ENCODE measurements at regions not wholly inside any gene's neighbourhood (a gene's known extent, or its start where the extent isn't known, plus 50 kb on each side); places are given as distances from the start of the nearest gene placed in this dataset.

DNA sequence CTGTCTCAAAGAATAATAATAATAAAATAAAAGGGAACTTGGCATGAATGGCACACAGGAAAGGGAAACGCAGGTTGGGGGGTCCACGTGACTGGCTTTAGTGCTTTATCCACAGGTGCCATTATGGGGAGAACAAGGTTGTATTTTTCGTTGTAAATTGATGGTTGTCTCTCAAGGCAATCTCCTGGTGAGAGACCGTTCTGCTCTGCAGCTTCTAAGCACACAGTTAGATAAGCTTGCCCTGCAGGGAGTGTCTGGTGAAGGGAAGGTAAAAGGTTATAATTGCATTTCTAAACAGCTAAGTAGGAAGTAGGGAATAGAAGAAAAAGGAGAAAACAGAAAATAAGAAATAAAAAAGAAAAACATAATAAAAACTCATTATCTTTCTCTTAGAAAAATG lies 69.1 kb upstream of the CPSF6 start:
- no peak overlapping the region for H2BK12ac ChIP-seq (ENCODE audit: low read depth, low read length)
- no peak for DNase-seq (ENCODE audit: low read depth in 1 of 2, low spot score in 2 of 2)
- H4K20me1 ChIP-seq (replicated peaks in 1 of 2; ENCODE audit: control insufficient read depth in 1 of 2, insufficient read depth in 2 of 2, low read length in 2 of 2), result no peaks in the 10 kb centered on the region
- WGBS, 2 experiments (ENCODE audit: extremely low coverage in 1 of 2, insufficient coverage in 1 of 2, insufficient read length in 1 of 2, insufficient replicate concordance in 2 of 2, low coverage in 1 of 2, low lambda C conversion rate in 2 of 2, missing lambda C conversion rate in 1 of 2), result 54% methylated on average over 4 of the region's 4 CpGs; no CpG with 5 or more reads in 1 of the 2 experiments
- H3K79me1 ChIP-seq (ENCODE audit: low read depth, low read length), result no peaks in the 10 kb centered on the region
- POLR2A ChIA-PET (ENCODE audit: partially characterized antibody), result interaction anchor here (1.6 kb wide), 1 partner anchor 14 kb away, joined by 4 read pairs; no protein-coding TSS in a partner anchor
- H3K9me3 ChIP-seq (ENCODE audit: insufficient read depth in 2 of 2, low read depth in 1 of 2, low read length in 1 of 2), result no peaks in the 10 kb centered on the region
- CTCF ChIA-PET (ENCODE audit: partially characterized antibody), result interaction anchor here (1.6 to 5.8 kb wide), 3 partner anchors 13 to 121 kb away, joined by 4 to 53 read pairs (median 4); no protein-coding TSS in a partner anchor
- H4K5ac ChIP-seq (ENCODE audit: insufficient read length, low read depth, low read length), result no peak overlapping the region
- H2AFZ ChIP-seq (ENCODE audit: low read length), result no peak overlapping the region
- H3K4ac ChIP-seq (replicated peaks; ENCODE audit: insufficient read length, low read depth, low read length), result no peak overlapping the region
- no peak overlapping the region for H3K4me2 ChIP-seq (ENCODE audit: insufficient read depth in 1 of 2, low read depth in 2 of 2, low read length in 2 of 2)
- no peak overlapping the region for H2BK15ac ChIP-seq (ENCODE audit: low read length)
- H3K18ac ChIP-seq (ENCODE audit: extremely low read depth, low read length), result no peak overlapping the region
- no peaks in the 10 kb centered on the region for H3K23me2 ChIP-seq (ENCODE audit: low read depth, low read length)
- no peak overlapping the region for H3K23ac ChIP-seq (ENCODE audit: insufficient read length)
- H3K9ac ChIP-seq (replicated peaks in 1 of 4; ENCODE audit: extremely low read depth in 1 of 4, low read depth in 3 of 4, low read length in 3 of 4), result no peak overlapping the region
- FAIRE-seq, result no peak
- no peak overlapping the region for H3K27ac ChIP-seq (ENCODE audit: low read depth, low read length)
- no peaks in the 10 kb centered on the region for H3K79me2 ChIP-seq (ENCODE audit: control insufficient read depth in 1 of 2, insufficient read depth in 2 of 2, low read length in 2 of 2)
- no peak overlapping the region for H2AK5ac ChIP-seq (ENCODE audit: low read depth, low read length)
- H3K36me3 ChIP-seq (ENCODE audit: control insufficient read depth in 2 of 4, insufficient read depth in 4 of 4, low read length in 3 of 4), result no peaks in the 10 kb centered on the region
- no peak overlapping the region for H2BK5ac ChIP-seq (ENCODE audit: low read depth, low read length)
- H3K4me3 ChIP-seq (ENCODE audit: extremely low read depth in 1 of 4, insufficient read depth in 2 of 4, low read depth in 3 of 4, low read length in 4 of 4), result no peak overlapping the region
- H3K4me1 ChIP-seq (replicated peaks in 1 of 4; ENCODE audit: control insufficient read depth in 3 of 4, insufficient read depth in 4 of 4, low read length in 3 of 4), result peaks cover 2 to 15% (median 10%) of the 10 kb centered on the region in 4 experiments
- H4K91ac ChIP-seq (replicated peaks; ENCODE audit: insufficient read length, low read length), result no peak overlapping the region
- H3K27me3 ChIP-seq (replicated peaks in 1 of 4; ENCODE audit: control insufficient read depth in 3 of 4, extremely low read depth in 1 of 4, insufficient read depth in 3 of 4, low read length in 3 of 4), result no peaks in the 10 kb centered on the region
- no peak overlapping the region for H4K8ac ChIP-seq (ENCODE audit: extremely low read depth, insufficient read depth, low read length)
- H3K56ac ChIP-seq (replicated peaks; ENCODE audit: insufficient read length, low read depth, low read length), result no peak overlapping the region
- no peak overlapping the region for H3K14ac ChIP-seq (ENCODE audit: insufficient read length)
- no peak overlapping the region for H2BK20ac ChIP-seq (ENCODE audit: low read length)
- no peak overlapping the region for H2BK120ac ChIP-seq (replicated peaks; ENCODE audit: low read depth, low read length)
- no peak for TF ChIP-seq KDM4A (IDR thresholded peaks at IDR 0.05; ENCODE audit: low read depth, low read length, severe bottlenecking)
- TF ChIP-seq HDAC2 (IDR thresholded peaks at IDR 0.05; ENCODE audit: borderline replicate concordance in 1 of 2, low read depth in 2 of 2, low read length in 2 of 2), result no peak
- TF ChIP-seq CBX5 (IDR thresholded peaks at IDR 0.05; ENCODE audit: low read depth, low read length), result no peak
- no peak for TF ChIP-seq CREB1 (IDR thresholded peaks at IDR 0.05)
- no peak for TF ChIP-seq GTF2F1 (IDR thresholded peaks at IDR 0.05; ENCODE audit: borderline replicate concordance, low read depth, low read length)
- TF ChIP-seq CBX8 (IDR thresholded peaks at IDR 0.05; ENCODE audit: borderline replicate concordance, low read depth, low read length), result no peak
- TF ChIP-seq, protein P1, sequence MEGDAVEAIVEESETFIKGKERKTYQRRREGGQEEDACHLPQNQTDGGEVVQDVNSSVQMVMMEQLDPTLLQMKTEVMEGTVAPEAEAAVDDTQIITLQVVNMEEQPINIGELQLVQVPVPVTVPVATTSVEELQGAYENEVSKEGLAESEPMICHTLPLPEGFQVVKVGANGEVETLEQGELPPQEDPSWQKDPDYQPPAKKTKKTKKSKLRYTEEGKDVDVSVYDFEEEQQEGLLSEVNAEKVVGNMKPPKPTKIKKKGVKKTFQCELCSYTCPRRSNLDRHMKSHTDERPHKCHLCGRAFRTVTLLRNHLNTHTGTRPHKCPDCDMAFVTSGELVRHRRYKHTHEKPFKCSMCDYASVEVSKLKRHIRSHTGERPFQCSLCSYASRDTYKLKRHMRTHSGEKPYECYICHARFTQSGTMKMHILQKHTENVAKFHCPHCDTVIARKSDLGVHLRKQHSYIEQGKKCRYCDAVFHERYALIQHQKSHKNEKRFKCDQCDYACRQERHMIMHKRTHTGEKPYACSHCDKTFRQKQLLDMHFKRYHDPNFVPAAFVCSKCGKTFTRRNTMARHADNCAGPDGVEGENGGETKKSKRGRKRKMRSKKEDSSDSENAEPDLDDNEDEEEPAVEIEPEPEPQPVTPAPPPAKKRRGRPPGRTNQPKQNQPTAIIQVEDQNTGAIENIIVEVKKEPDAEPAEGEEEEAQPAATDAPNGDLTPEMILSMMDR (IDR thresholded peaks at IDR 0.05; ENCODE audit: control extremely low read depth in 1 of 3, insufficient read depth in 1 of 3, low read depth in 1 of 3, low read length in 3 of 3), result no peak
- no peak for TF ChIP-seq JUN (IDR thresholded peaks at IDR 0.05; ENCODE audit: low read depth, low read length)
- no peak for TF ChIP-seq CHD2 (IDR thresholded peaks at IDR 0.05; ENCODE audit: low read length)
- no peak for TF ChIP-seq EP300 (IDR thresholded peaks at IDR 0.05; ENCODE audit: borderline replicate concordance in 1 of 2, low read depth in 2 of 2, low read length in 2 of 2)
- TF ChIP-seq ASH2L (IDR thresholded peaks at IDR 0.05; ENCODE audit: low read length), result no peak
